ENCODE measurements at regions not wholly inside any gene's neighbourhood (a gene's known extent, or its start where the extent isn't known, plus 50 kb on each side); places are given as distances from the start of the nearest gene placed in this dataset.

GRCh38 chr4:112885897-112886296 lies 163.6 kb upstream of the ANK2 start:
- Histone ChIP-seq H3K4me2 (ENCODE audit: insufficient read depth, insufficient read length, low read length) (no peak overlapping the region), H3K4me1 (ENCODE audit: insufficient read depth, low read length) (no peaks in the 10 kb centered on the region), H4K8ac (replicated peaks; ENCODE audit: insufficient read length, low read depth, low read length) (no peak overlapping the region)

More at GRCh38 chr4:112885897-112886296, 163.6 kb upstream of the ANK2 start:
- Histone ChIP-seq H3K9ac (ENCODE audit: extremely low read depth, insufficient read length, low read length) (no peak overlapping the region), H2BK20ac (ENCODE audit: low read depth, low read length, poor library complexity, severe bottlenecking) (no peak overlapping the region), H2BK15ac (ENCODE audit: low read depth, low read length) (no peak overlapping the region), H3K56ac (ENCODE audit: insufficient read length, low read depth, low read length) (no peak overlapping the region), H2BK5ac (ENCODE audit: insufficient read length, low read length) (no peak overlapping the region), H2AK5ac (ENCODE audit: insufficient read length, low read length) (no peak overlapping the region), H3K14ac (ENCODE audit: insufficient read depth, low read length) (no peak overlapping the region), H3K18ac (ENCODE audit: insufficient read length, low read depth, low read length) (no peak overlapping the region), H2BK12ac (ENCODE audit: insufficient read length, low read depth, low read length) (no peak overlapping the region), H3K79me2 (ENCODE audit: insufficient read depth, low read length) (no peaks in the 10 kb centered on the region), H3T11ph (ENCODE audit: low read length) (no peak overlapping the region), H2AFZ (ENCODE audit: low read length) (no peak overlapping the region), H4K91ac (ENCODE audit: insufficient read length, low read depth, low read length) (no peak overlapping the region), H3K27me3 (ENCODE audit: insufficient read depth, low read length) (no peaks in the 10 kb centered on the region), H3K27ac (ENCODE audit: insufficient read length, low read depth, low read length) (no peak overlapping the region), H3K4ac (ENCODE audit: low read depth, low read length) (no peak overlapping the region), H2BK120ac (ENCODE audit: low read depth, low read length, poor library complexity, severe bottlenecking) (no peak overlapping the region), H3K79me1 (ENCODE audit: insufficient read depth, low read depth, low read length, poor library complexity, severe bottlenecking) (no peaks in the 10 kb centered on the region), H4K5ac (ENCODE audit: insufficient read length, low read depth, low read length) (no peak overlapping the region), H4K20me1 (ENCODE audit: control insufficient read depth, insufficient read depth, insufficient read length) (no peaks in the 10 kb centered on the region), H3K9me3 (ENCODE audit: control insufficient read depth, low read depth, low read length) (no peaks in the 10 kb centered on the region), H3K23me2 (ENCODE audit: insufficient read length, low read depth, low read length, poor library complexity, severe bottlenecking) (no peaks in the 10 kb centered on the region), H3K23ac (ENCODE audit: insufficient read length, low read depth, low read length) (no peak overlapping the region)
- no peaks in the 10 kb centered on the region for H3K36me3 Mint-ChIP-seq (ENCODE audit: insufficient read depth in 1 of 3, low read depth in 3 of 3)
- H3K4me1 Mint-ChIP-seq, result peaks cover 19 to 25% of the 10 kb centered on the region in 2 experiments
- no CpG with 5 or more reads among the region's 2 CpGs for WGBS (ENCODE audit: extremely low coverage, insufficient read length, low lambda C conversion rate)
- no peaks in the 10 kb centered on the region for H3K27me3 Mint-ChIP-seq (ENCODE audit: low read depth)
- no peaks in the 10 kb centered on the region for H3K9me3 Mint-ChIP-seq
- no peak for DNase-seq
- no peak for TF ChIP-seq CTCF (conservative IDR thresholded peaks at IDR 0.05)
- peak overlapping the region; percentile 49 to 92 (median 66); a peak in 5 of 7 replicates for H3K27ac Mint-ChIP-seq
- no peak overlapping the region for H3K4me3 Mint-ChIP-seq

Data from H9 (cell line).